K562 (cell line): ENCODE measurements at regions not wholly inside any gene's neighbourhood (a gene's known extent, or its start where the extent isn't known, plus 50 kb on each side); places are given as distances from the start of the nearest gene placed in this dataset.

Experiments used
- ATAC-seq: fragments of 200-7000 bp; cut with Tn5 transposase; 3 replicates; pipeline ENCODE4 v1.9.1; 2020; ENCODE audit warnings: moderate library complexity
- BruUV-seq: library from RNA; stranded (reverse); fragments of 400-500 nt; replicated peaks from 2 replicates; lab custom pipeline; 2021; lab: Mats Ljungman, UMichigan
- CTCF ChIA-PET: fragments of 300-600 bp; formaldehyde crosslinking; extraction: SDS; loops from one replicate; lab custom pipeline; 2021; ENCODE audit warnings: low intra/inter-chr PET ratio; lab: Yijun Ruan, JAX
- POLR2A ChIA-PET: fragments of 300-600, 350-650 bp; sonication (Branson Sonifier 250); formaldehyde crosslinking; extraction: SDS; loops from one replicate; lab custom pipeline; 2021; ENCODE audit warnings: antibody characterized with exemption, inconsistent platforms; lab: Yijun Ruan, JAX
- DNase-seq, 4 experiments: peaks; one replicate each; pipeline versions ENCODE4 v3.0.0 to v3.0.0-alpha.2; 2011 to 2018; ENCODE audit warnings: low spot score in 3 of 4, mixed read lengths in 3 of 4; ENCODE audit errors: extremely low read depth in 1 of 4
- FAIRE-seq: peaks from 2 replicates; lab custom pipeline; 2011; peaks lifted over from hg19 to GRCh38; lab: Jason Lieb, UNC
- H2AFZ ChIP-seq: 2 replicates; pipeline ENCODE4 v1.6.0; 2011; ENCODE audit warnings: low read depth, low read length, control low read depth, inconsistent platforms
- H3K27ac ChIP-seq: fragments of 200-600 bp; 3 replicates; pipeline ENCODE4 v1.8.0; 2011; ENCODE audit warnings: low read depth, mild to moderate bottlenecking, control low read depth, inconsistent platforms, low read length, moderate library complexity, mixed read lengths; ENCODE audit errors: extremely low read depth
- H3K27me3 ChIP-seq, 2 experiments: fragments of 300-600 bp in 1 of 2; 2 replicates in 1 of 2; 3 replicates in 1 of 2; pipeline versions ENCODE4 v1.6.0 to v1.8.0; 2011; ENCODE audit warnings: inconsistent platforms in 2 of 2, low read length in 2 of 2, mild to moderate bottlenecking in 1 of 2, mixed read lengths in 1 of 2, moderate library complexity in 1 of 2; ENCODE audit not compliant: control insufficient read depth in 2 of 2, insufficient read depth in 2 of 2
- H3K36me3 ChIP-seq: fragments of 300-600 bp; 3 replicates; pipeline ENCODE4 v1.8.0; 2011; ENCODE audit warnings: mild to moderate bottlenecking, low read length, inconsistent platforms; ENCODE audit not compliant: control insufficient read depth, insufficient read depth
- H3K4me1 ChIP-seq, 2 experiments: fragments of 200-600 bp in 1 of 2; replicated peaks in 1 of 2; 2 replicates in 1 of 2; 3 replicates in 1 of 2; pipeline versions ENCODE4 v1.5.1 to v1.8.0; 2011; ENCODE audit warnings: inconsistent platforms in 2 of 2, low read length in 2 of 2, mild to moderate bottlenecking in 1 of 2, mixed read lengths in 1 of 2, moderate library complexity in 1 of 2; ENCODE audit not compliant: control insufficient read depth in 2 of 2, insufficient read depth in 2 of 2
- H3K4me2 ChIP-seq: 2 replicates; pipeline ENCODE4 v1.6.1; 2011; ENCODE audit warnings: low read length, control low read depth, inconsistent platforms, mixed read lengths; ENCODE audit not compliant: insufficient read depth
- H3K4me3 ChIP-seq: fragments of 200-600 bp; sonication (generic), shearing (Covaris generic); 2 replicates; pipeline ENCODE4 v1.5.1; 2016; ENCODE audit warnings: control low read depth, inconsistent platforms
- H3K79me2 ChIP-seq: fragments of 200-600 bp; 3 replicates; pipeline ENCODE4 v1.8.0; 2011; ENCODE audit warnings: low read length, inconsistent platforms; ENCODE audit not compliant: control insufficient read depth, insufficient read depth
- H3K9ac ChIP-seq, 2 experiments: 2 replicates each; pipeline versions ENCODE4 v1.6.0 to v1.6.1; 2011; ENCODE audit warnings: low read depth in 2 of 2, low read length in 2 of 2, control low read depth in 1 of 2, inconsistent platforms in 1 of 2, mild to moderate bottlenecking in 1 of 2, mixed read lengths in 1 of 2; ENCODE audit not compliant: insufficient read depth in 1 of 2
- H3K9me1 ChIP-seq: one replicate; pipeline ENCODE4 v1.6.0; 2011; ENCODE audit warnings: inconsistent platforms, mild to moderate bottlenecking, low read length, moderate library complexity; ENCODE audit not compliant: control insufficient read depth, insufficient read depth
- H3K9me3 ChIP-seq: replicated peaks from 2 replicates; pipeline ENCODE4 v1.5.1; 2011; ENCODE audit warnings: low read depth, low read length, inconsistent platforms; ENCODE audit not compliant: control insufficient read depth, insufficient read depth
- H4K20me1 ChIP-seq: replicated peaks from 2 replicates; pipeline ENCODE4 v1.6.1; 2011; ENCODE audit warnings: low read length, inconsistent platforms, mixed read lengths; ENCODE audit not compliant: control insufficient read depth, insufficient read depth
- CREB3L1 ChIP-seq: fragments of 450-650 bp; IDR thresholded peaks from 2 replicates; pipeline ENCODE4 v1.6.1; 2014; ENCODE audit warnings: low read depth, mild to moderate bottlenecking, moderate library complexity, borderline replicate concordance
- MAFF ChIP-seq: IDR thresholded peaks from 2 replicates; pipeline ENCODE4 v1.6.1; 2012; ENCODE audit warnings: low read length, improper control_type of control experiment
- MAFG ChIP-seq: fragments of 450-650 bp; conservative IDR thresholded peaks from 2 replicates; pipeline ENCODE4 v1.6.1; 2016; ENCODE audit warnings: missing genetic modification characterization, missing compliant biosample characterization
- NFE2 ChIP-seq: IDR thresholded peaks from 2 replicates; pipeline ENCODE4 v1.6.1; 2014; ENCODE audit warnings: antibody characterized with exemption, low read depth
- NFXL1 ChIP-seq: fragments of 450-650 bp; formaldehyde crosslinking; IDR thresholded peaks from 2 replicates; pipeline ENCODE4 v1.4.0; 2021; ENCODE audit warnings: mild to moderate bottlenecking
- PBX2 ChIP-seq, 2 experiments: IDR thresholded peaks in 1 of 2; conservative IDR thresholded peaks in 1 of 2; 2 replicates each; pipeline ENCODE4 v1.6.1; 2016; ENCODE audit warnings: low read depth in 2 of 2, mild to moderate bottlenecking in 1 of 2, missing compliant biosample characterization in 1 of 2, missing genetic modification characterization in 1 of 2, moderate library complexity in 1 of 2
- ZNF586 ChIP-seq: fragments of 450-650 bp; formaldehyde crosslinking; conservative IDR thresholded peaks from 2 replicates; pipeline ENCODE4 v1.4.0; 2020; ENCODE audit warnings: mild to moderate bottlenecking, moderate library complexity
- WGBS: fragments of 100-300 bp; shearing (Covaris generic); methylation state at CpG from one replicate; pipeline ENCODE4 v1.1.6; 2016; ENCODE audit warnings: low coverage, mixed read lengths; ENCODE audit not compliant: insufficient coverage; ENCODE audit errors: missing lambda C conversion rate; 5-methylcytosine and 5-hydroxymethylcytosine counted together
- in situ Hi-C: fragments of 300-500 bp; cut with MboI; formaldehyde crosslinking; loops from 4 replicates; pipeline ENCODE4 v1.15.0; 2018; ENCODE audit warnings: inconsistent platforms, mixed read lengths
- intact Hi-C: fragments of 100-400 bp; cut with micrococcal nuclease; formaldehyde crosslinking; loops from 2 replicates; pipeline ENCODE4 v1.14.2; 2022

- TF ChIP-seq MAFF: peak; percentile 11; the same call in 1 of the 2 replicates
- peak; percentile 44; the same call in 1 of the 2 replicates for TF ChIP-seq NFE2
- TF ChIP-seq NFXL1 (CRISPR knock-in tag): no peak
- peak; percentile 76 for TF ChIP-seq MAFG (tag)
- no peak for TF ChIP-seq PBX2 (CRISPR knock-in tag; IDR thresholded peaks at IDR 0.05; ENCODE audit: low read depth)
- peak; percentile 71 for TF ChIP-seq PBX2 (tag; conservative IDR thresholded peaks at IDR 0.05; ENCODE audit: low read depth)
- TF ChIP-seq, all 486 proteins: peak for 7
These were observed 855.8 kb upstream of the FANCL start (continued) for GRCh38 chr2:59096973-59097372.

- DNase-seq (no peak), FAIRE-seq (no peak)
- Histone ChIP-seq H3K9me1 (no peaks in the 10 kb centered on the region), H3K4me1 (no peaks in the 10 kb centered on the region), H3K79me2 (no peaks in the 10 kb centered on the region), H3K27me3 (no peaks in the 10 kb centered on the region), H3K9me3 (no peaks in the 10 kb centered on the region), H3K4me2 (no peak overlapping the region), H3K9ac (no peak overlapping the region), H2AFZ (no peak overlapping the region), H3K36me3 (no peaks in the 10 kb centered on the region), H3K4me3 (no peak overlapping the region), H3K27ac (no peak overlapping the region)
- WGBS: 8% methylated on average over 4 of the region's 4 CpGs
- ChIA-PET CTCF (no interaction called here), POLR2A (no interaction called here)
- intact Hi-C loops: no loop called here
- BruUV-seq: no TSS peak
- TF ChIP-seq CREB3L1: no peak
- no peak for TF ChIP-seq ZNF586
- TF ChIP-seq, all 486 proteins: peak for 0
- ATAC-seq: no peak
- in situ Hi-C loops: no loop called here
- H4K20me1 ChIP-seq: no peaks in the 10 kb centered on the region
These were observed 852.4 kb upstream of the FANCL start for GRCh38 chr2:59093571-59093970.
